ENCODE measurements at regions not wholly inside any gene's neighbourhood (a gene's known extent, or its start where the extent isn't known, plus 50 kb on each side); places are given as distances from the start of the nearest gene placed in this dataset.

DNA sequence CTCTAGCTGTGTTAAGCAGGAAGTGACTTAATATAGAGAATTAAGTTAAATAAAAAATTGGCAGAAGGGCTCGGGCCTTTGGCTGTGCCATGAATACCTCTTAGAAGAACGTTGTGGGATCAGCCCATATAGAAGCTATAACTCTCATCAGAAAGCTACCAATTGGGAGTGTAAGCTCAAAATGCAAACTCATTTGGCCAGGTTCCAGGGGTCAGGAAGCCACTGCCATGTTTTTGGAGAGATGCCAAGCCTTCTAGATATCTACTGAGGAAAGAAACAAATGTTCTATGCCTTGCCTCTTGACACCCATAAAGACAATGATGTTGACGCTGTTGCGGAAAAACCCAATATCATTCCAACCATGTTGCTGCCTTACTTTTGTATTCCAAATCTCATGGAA is 475.2 kb upstream of the TGFBR2 start:
- Mint-ChIP-seq H3K27me3 (ENCODE audit: unreplicated experiment) (peaks cover 4% of the 10 kb centered on the region), H3K36me3 (ENCODE audit: unreplicated experiment) (peaks cover 4% of the 10 kb centered on the region), H3K4me3 (ENCODE audit: unreplicated experiment) (no peak overlapping the region), H3K27ac (ENCODE audit: unreplicated experiment) (no peak overlapping the region), H3K4me1 (ENCODE audit: low read depth, unreplicated experiment) (no peaks in the 10 kb centered on the region), H3K9me3 (ENCODE audit: unreplicated experiment) (peaks cover 3% of the 10 kb centered on the region)
- no peak for DNase-seq
- no peak for TF ChIP-seq CTCF (IDR thresholded peaks at IDR 0.05; ENCODE audit: partially characterized antibody, unreplicated experiment)

GRCh38 chr3:30135190-30135589 is 471.2 kb upstream of the TGFBR2 start:
- no peaks in the 10 kb centered on the region for H3K27me3 Mint-ChIP-seq (ENCODE audit: unreplicated experiment)
- H3K4me1 Mint-ChIP-seq (ENCODE audit: low read depth, unreplicated experiment), result no peaks in the 10 kb centered on the region
- TF ChIP-seq CTCF (IDR thresholded peaks at IDR 0.05; ENCODE audit: partially characterized antibody, unreplicated experiment), result no peak
- H3K36me3 Mint-ChIP-seq (ENCODE audit: unreplicated experiment), result peaks cover 11% of the 10 kb centered on the region
- no peak for DNase-seq
- H3K9me3 Mint-ChIP-seq (ENCODE audit: unreplicated experiment), result no peaks in the 10 kb centered on the region
- H3K27ac Mint-ChIP-seq (ENCODE audit: unreplicated experiment), result no peak overlapping the region
- H3K4me3 Mint-ChIP-seq (ENCODE audit: unreplicated experiment), result no peak overlapping the region

DNA sequence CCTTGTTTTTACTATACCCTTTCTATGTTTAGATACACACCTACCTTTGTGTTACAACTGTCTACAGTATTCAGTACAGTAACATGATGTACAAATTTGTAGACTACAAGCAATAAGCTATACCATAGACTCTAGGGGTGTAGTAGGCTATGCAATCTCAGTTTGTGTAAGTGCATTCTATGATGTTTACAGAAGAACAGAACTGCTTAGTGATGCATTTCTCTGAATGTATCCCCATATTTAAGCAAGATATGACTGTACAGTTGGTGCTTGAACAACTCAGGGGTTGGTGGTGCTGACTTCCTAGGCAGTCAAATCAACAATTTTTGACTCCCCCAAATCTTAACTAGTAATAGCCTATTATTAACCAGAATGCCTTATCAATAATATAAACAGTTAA is 467.1 kb upstream of the TGFBR2 start:
- no peak overlapping the region for H3K4me3 Mint-ChIP-seq (ENCODE audit: unreplicated experiment)
- H3K36me3 Mint-ChIP-seq (ENCODE audit: unreplicated experiment), result peaks cover 11% of the 10 kb centered on the region
- H3K9me3 Mint-ChIP-seq (ENCODE audit: unreplicated experiment), result peaks cover 2% of the 10 kb centered on the region
- TF ChIP-seq CTCF (IDR thresholded peaks at IDR 0.05; ENCODE audit: partially characterized antibody, unreplicated experiment), result no peak
- peaks cover 2% of the 10 kb centered on the region for H3K27me3 Mint-ChIP-seq (ENCODE audit: unreplicated experiment)
- no peak overlapping the region for H3K27ac Mint-ChIP-seq (ENCODE audit: unreplicated experiment)
- no peak for DNase-seq
- peaks cover 17% of the 10 kb centered on the region for H3K4me1 Mint-ChIP-seq (ENCODE audit: low read depth, unreplicated experiment)

GRCh38 chr3:30140356-30141075 is 465.9 kb upstream of the TGFBR2 start:
- H3K9me3 Mint-ChIP-seq (ENCODE audit: unreplicated experiment), result peaks cover 2% of the 10 kb centered on the region
- no peak for TF ChIP-seq CTCF (IDR thresholded peaks at IDR 0.05; ENCODE audit: partially characterized antibody, unreplicated experiment)
- no peak for DNase-seq
- peaks cover 2% of the 10 kb centered on the region for H3K27me3 Mint-ChIP-seq (ENCODE audit: unreplicated experiment)
- H3K27ac Mint-ChIP-seq (ENCODE audit: unreplicated experiment), result no peak overlapping the region
- H3K4me1 Mint-ChIP-seq (ENCODE audit: low read depth, unreplicated experiment), result peaks cover 17% of the 10 kb centered on the region
- peaks cover 11% of the 10 kb centered on the region for H3K36me3 Mint-ChIP-seq (ENCODE audit: unreplicated experiment)
- no peak overlapping the region for H3K4me3 Mint-ChIP-seq (ENCODE audit: unreplicated experiment)

GRCh38 chr3:30141178-30141581 is 465.2 kb upstream of the TGFBR2 start:
- DNase-seq, result no peak
- TF ChIP-seq CTCF (IDR thresholded peaks at IDR 0.05; ENCODE audit: partially characterized antibody, unreplicated experiment), result no peak
- H3K27me3 Mint-ChIP-seq (ENCODE audit: unreplicated experiment), result peaks cover 2% of the 10 kb centered on the region
- H3K4me3 Mint-ChIP-seq (ENCODE audit: unreplicated experiment), result no peak overlapping the region
- peak overlapping the region; percentile 46 for H3K27ac Mint-ChIP-seq (ENCODE audit: unreplicated experiment)
- H3K4me1 Mint-ChIP-seq (ENCODE audit: low read depth, unreplicated experiment), result peaks cover 17% of the 10 kb centered on the region
- peaks cover 8% of the 10 kb centered on the region for H3K36me3 Mint-ChIP-seq (ENCODE audit: unreplicated experiment)
- H3K9me3 Mint-ChIP-seq (ENCODE audit: unreplicated experiment), result peaks cover 2% of the 10 kb centered on the region
